Effector memory CD4-positive, alpha-beta T cell (primary cell): ENCODE measurements at regions not wholly inside any gene's neighbourhood (a gene's known extent, or its start where the extent isn't known, plus 50 kb on each side); places are given as distances from the start of the nearest gene placed in this dataset.
"Not testable (repeated sequence)": the region's sequence is repeated elsewhere in the genome, so short reads cannot be mapped to it uniquely, and the experiment has no call there.

Experiments used
- DNase-seq, 3 donors: peaks; one replicate each; pipeline ENCODE4 v3.0.0-alpha.2; 2020
- H3K27ac ChIP-seq: 2 replicates; pipeline ENCODE4 v1.7.0; 2013; ENCODE audit warnings: mild to moderate bottlenecking, low read length, moderate library complexity; ENCODE audit not compliant: insufficient read depth, poor library complexity, severe bottlenecking
- H3K27me3 ChIP-seq: replicated peaks from 2 replicates; pipeline ENCODE4 v1.7.0; 2013; ENCODE audit warnings: mild to moderate bottlenecking, low read length; ENCODE audit not compliant: insufficient read depth, control insufficient read depth, poor library complexity, severe bottlenecking
- H3K36me3 ChIP-seq: 2 replicates; pipeline ENCODE4 v1.7.0; 2013; ENCODE audit warnings: mild to moderate bottlenecking, low read length, moderate library complexity; ENCODE audit not compliant: control insufficient read depth, insufficient read depth
- H3K4me1 ChIP-seq: 2 replicates; pipeline ENCODE4 v1.7.0; 2013; ENCODE audit warnings: low read length, mild to moderate bottlenecking; ENCODE audit not compliant: control insufficient read depth, insufficient read depth, poor library complexity, severe bottlenecking
- H3K4me3 ChIP-seq: 2 replicates; pipeline ENCODE4 v1.7.0; 2013; ENCODE audit warnings: low read length, low read depth, mild to moderate bottlenecking; ENCODE audit not compliant: insufficient read depth, poor library complexity, severe bottlenecking
- H3K9me3 ChIP-seq: 2 replicates; pipeline ENCODE4 v1.7.0; 2013; ENCODE audit warnings: mild to moderate bottlenecking, low read length, moderate library complexity; ENCODE audit not compliant: control insufficient read depth

GRCh38 chr1:83158924-83159323, 840.0 kb downstream of the TTLL7 start:
- H3K9me3 ChIP-seq, H3K36me3 ChIP-seq, H3K4me3 ChIP-seq, DNase-seq, H3K4me1 ChIP-seq, H3K27ac ChIP-seq, H3K27me3 ChIP-seq: not testable (repeated sequence)

- H3K9me3 ChIP-seq, H3K36me3 ChIP-seq, H3K27ac ChIP-seq, DNase-seq, H3K4me1 ChIP-seq, H3K4me3 ChIP-seq, H3K27me3 ChIP-seq: not testable (repeated sequence)
These were observed 844.6 kb downstream of the TTLL7 start for GRCh38 chr1:83154306-83154705.

DNA sequence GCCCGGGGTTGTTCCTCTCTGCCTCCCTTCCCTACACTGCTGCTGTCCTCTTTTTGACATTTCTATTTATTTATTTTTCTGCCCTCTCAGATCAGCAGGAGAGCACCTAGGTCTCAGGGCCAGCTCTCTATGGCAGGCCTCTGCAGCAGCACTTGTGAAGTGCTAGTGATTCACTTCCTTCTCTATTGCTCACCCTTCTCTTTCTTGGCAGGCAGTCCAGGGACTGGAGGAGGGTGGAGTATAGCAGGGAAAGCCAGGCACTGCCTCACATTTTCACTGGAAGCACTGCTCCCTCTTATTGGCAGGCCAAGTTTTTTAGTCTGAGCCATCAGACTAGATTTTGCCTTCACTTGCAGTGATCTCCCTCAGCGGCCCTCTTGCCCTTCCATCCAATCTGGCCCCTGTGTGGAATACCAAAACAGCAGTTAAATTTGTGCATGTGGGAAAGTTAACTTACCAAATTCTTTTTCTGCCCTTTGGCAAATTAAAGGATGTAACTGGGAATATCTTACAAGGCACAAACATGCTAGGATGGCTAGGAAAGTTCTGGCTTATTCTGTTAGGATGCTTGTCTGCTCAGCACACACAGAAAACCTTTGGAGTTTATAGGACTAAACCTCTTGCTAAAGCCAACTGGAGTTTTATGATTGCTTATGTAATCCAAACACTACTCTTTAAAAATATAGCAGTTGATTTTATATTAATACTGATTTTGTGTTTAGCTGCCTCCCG, 847.6 kb downstream of the TTLL7 start:
- DNase-seq, result not testable (repeated sequence)

GRCh38 chr1:83150479-83150878, 848.5 kb downstream of the TTLL7 start:
- H3K27ac ChIP-seq, H3K4me3 ChIP-seq, DNase-seq: not testable (repeated sequence)

More for the DNA sequence above, 847.6 kb downstream of the TTLL7 start:
- H3K27me3 ChIP-seq, H3K27ac ChIP-seq, H3K4me1 ChIP-seq, H3K36me3 ChIP-seq, H3K9me3 ChIP-seq, H3K4me3 ChIP-seq: not testable (repeated sequence)

DNA sequence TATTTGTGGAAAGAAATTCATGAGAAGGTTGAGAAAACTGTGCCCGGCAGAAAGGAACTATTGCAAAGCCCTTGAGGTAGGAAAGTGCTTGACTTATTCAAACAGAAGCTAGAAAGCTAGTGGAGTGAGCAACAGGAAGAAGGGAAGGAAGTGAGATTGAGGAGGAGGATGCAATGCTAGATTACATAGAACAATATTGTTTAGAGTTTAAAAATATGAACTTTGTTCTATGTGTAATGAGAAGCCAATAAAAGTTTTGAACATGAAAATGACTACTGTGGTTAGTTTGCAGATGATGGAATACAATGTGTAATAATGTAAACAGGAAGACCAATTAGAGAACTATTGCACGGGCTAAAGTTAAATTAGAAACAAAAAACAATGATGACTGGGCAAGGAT, 853.1 kb downstream of the TTLL7 start:
- not testable (repeated sequence) for H3K27ac ChIP-seq, H3K27me3 ChIP-seq, H3K4me1 ChIP-seq, H3K4me3 ChIP-seq, H3K36me3 ChIP-seq, DNase-seq, H3K9me3 ChIP-seq

More at GRCh38 chr1:83150479-83150878, 848.5 kb downstream of the TTLL7 start:
- H3K9me3 ChIP-seq, H3K27me3 ChIP-seq, H3K4me1 ChIP-seq, H3K36me3 ChIP-seq: not testable (repeated sequence)

DNA sequence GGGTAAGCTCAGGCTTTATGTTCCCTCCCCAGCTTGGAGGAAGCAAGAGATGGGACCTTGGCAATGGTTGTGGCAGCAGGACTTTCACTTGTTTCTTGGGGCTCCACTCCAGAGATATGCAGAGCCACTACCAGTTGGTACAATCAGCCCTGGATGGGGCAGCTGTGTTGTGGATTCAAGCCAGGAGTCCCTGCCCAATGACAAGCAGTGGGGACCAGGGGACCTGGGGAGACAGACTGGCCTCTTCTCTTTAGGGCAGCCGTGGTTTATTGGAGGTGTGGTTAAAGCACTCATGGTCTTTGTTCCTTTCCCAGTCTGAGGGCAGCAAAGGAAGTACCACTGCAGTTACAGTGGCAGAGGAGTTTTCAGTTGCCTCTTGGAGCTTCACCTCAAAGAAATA, 856.1 kb downstream of the TTLL7 start:
- not testable (repeated sequence) for DNase-seq, H3K27me3 ChIP-seq, H3K9me3 ChIP-seq, H3K4me3 ChIP-seq, H3K4me1 ChIP-seq, H3K36me3 ChIP-seq, H3K27ac ChIP-seq

GRCh38 chr1:83135524-83136157, 863.3 kb downstream of the TTLL7 start:
- H3K27ac ChIP-seq, H3K27me3 ChIP-seq, H3K4me3 ChIP-seq, H3K4me1 ChIP-seq, H3K9me3 ChIP-seq, DNase-seq, H3K36me3 ChIP-seq: not testable (repeated sequence)

GRCh38 chr1:83134322-83135014, 864.5 kb downstream of the TTLL7 start:
- not testable (repeated sequence) for H3K27ac ChIP-seq, H3K27me3 ChIP-seq, H3K4me3 ChIP-seq, H3K4me1 ChIP-seq, H3K9me3 ChIP-seq, DNase-seq, H3K36me3 ChIP-seq

- Histone ChIP-seq H3K4me3 (no peak overlapping the region), H3K36me3 (no peaks in the 10 kb centered on the region), H3K27me3 (no peaks in the 10 kb centered on the region), H3K9me3 (no peaks in the 10 kb centered on the region), H3K4me1 (no peaks in the 10 kb centered on the region), H3K27ac (no peak overlapping the region)
- DNase-seq, result no peak
These were observed 867.3 kb downstream of the TTLL7 start for GRCh38 chr1:83131692-83131955.

DNA sequence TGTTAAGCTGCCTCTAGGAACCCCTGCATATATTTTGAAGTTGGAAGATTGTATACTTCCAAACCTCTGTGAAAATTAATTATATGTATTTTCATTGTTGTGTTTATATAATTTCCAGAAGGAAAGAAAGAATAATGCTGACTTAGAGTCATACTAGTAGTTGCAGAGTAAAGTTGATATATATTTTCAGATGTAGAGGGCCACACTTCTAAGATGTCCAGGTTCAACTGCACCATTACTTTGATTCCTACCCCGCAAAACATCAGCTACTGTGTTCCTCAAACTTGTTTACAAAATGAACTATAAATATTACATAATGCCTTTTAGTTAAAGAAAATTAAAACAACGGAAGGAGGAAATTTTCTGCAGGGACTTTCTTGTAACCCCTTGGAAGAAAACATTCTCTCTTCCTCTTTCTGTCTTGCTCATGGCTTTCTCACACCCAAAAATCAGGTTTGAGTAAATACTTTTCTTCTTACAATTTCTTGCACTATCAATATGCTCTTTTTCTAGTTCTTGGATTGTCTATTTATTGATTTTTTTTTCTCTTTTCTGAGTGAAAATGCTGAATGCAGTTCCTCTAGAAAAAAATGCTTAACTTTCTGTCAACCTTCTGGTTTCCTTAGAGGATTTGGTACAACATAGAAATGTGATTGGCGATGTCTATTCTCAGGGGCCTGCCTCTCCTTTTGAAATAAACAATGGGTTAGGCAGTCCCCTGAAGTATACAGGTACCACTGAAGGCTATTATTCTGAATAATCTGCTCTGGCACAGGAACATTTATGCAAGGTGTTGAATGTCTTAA, 867.8 kb downstream of the TTLL7 start:
- no peaks in the 10 kb centered on the region for H3K27me3 ChIP-seq
- no peaks in the 10 kb centered on the region for H3K36me3 ChIP-seq
- no peak for DNase-seq
- H3K4me3 ChIP-seq, result no peak overlapping the region
- H3K9me3 ChIP-seq, result no peaks in the 10 kb centered on the region
- no peak overlapping the region for H3K27ac ChIP-seq
- no peaks in the 10 kb centered on the region for H3K4me1 ChIP-seq
